Neural progenitor cell (in vitro differentiated cells): ENCODE measurements at regions not wholly inside any gene's neighbourhood (a gene's known extent, or its start where the extent isn't known, plus 50 kb on each side); places are given as distances from the start of the nearest gene placed in this dataset.
A peak's percentile ranks its signal among the peaks of the same experiment; 100 is the strongest.

Experiments used
- DNase-seq: peaks from one replicate; pipeline ENCODE4 v3.0.0-alpha.2; 2016; ENCODE audit warnings: low spot score
- H2AFZ ChIP-seq: fragments of 200-600 bp; sonication (generic); replicated peaks from 2 replicates; pipeline ENCODE4 v1.6.1; 2016; ENCODE audit warnings: antibody characterized with exemption
- H3F3A ChIP-seq: fragments of 200-600 bp; sonication (generic); 2 replicates; pipeline ENCODE4 v1.6.1; 2016; ENCODE audit warnings: antibody characterized with exemption, low read depth
- H3K27ac ChIP-seq: fragments of 200-600 bp; sonication (generic); 2 replicates; pipeline ENCODE4 v1.5.1; 2016; ENCODE audit warnings: mild to moderate bottlenecking
- H3K27me3 ChIP-seq: fragments of 200-600 bp; sonication (generic); 2 replicates; pipeline ENCODE4 v1.6.1; 2016; ENCODE audit warnings: mild to moderate bottlenecking, moderate library complexity
- H3K36me3 ChIP-seq: fragments of 200-600 bp; sonication (generic); 2 replicates; pipeline ENCODE4 v1.5.1; 2016
- H3K4me1 ChIP-seq: fragments of 200-600 bp; sonication (generic); 2 replicates; pipeline ENCODE4 v1.6.1; 2016; ENCODE audit warnings: mixed run types
- H3K4me2 ChIP-seq: fragments of 200-600 bp; sonication (generic); 2 replicates; pipeline ENCODE4 v1.6.1; 2016
- H3K4me3 ChIP-seq: fragments of 200-600 bp; sonication (generic); 2 replicates; pipeline ENCODE4 v1.5.1; 2016
- H3K79me2 ChIP-seq: fragments of 200-600 bp; sonication (generic); 2 replicates; pipeline ENCODE4 v1.6.1; 2016; ENCODE audit warnings: low read depth
- H3K9ac ChIP-seq: fragments of 200-600 bp; sonication (generic); 2 replicates; pipeline ENCODE4 v1.6.1; 2016
- H3K9me3 ChIP-seq: fragments of 200-600 bp; sonication (generic); 2 replicates; pipeline ENCODE4 v1.5.1; 2016; ENCODE audit warnings: low read depth
- H4K20me1 ChIP-seq: fragments of 200-600 bp; sonication (generic); 2 replicates; pipeline ENCODE4 v1.6.1; 2016; ENCODE audit warnings: low read depth
- H3K27ac Mint-ChIP-seq: 3 replicates; pipeline ENCODE4 v1.8.0; 2021; ENCODE audit warnings: mixed read lengths
- H3K27me3 Mint-ChIP-seq: 2 replicates; pipeline ENCODE4 v1.8.0; 2022; ENCODE audit warnings: low read depth, mild to moderate bottlenecking, inconsistent platforms, moderate library complexity, mixed read lengths; ENCODE audit not compliant: insufficient read depth
- H3K36me3 Mint-ChIP-seq: 3 replicates; pipeline ENCODE4 v1.8.0; 2021; ENCODE audit warnings: mixed read lengths
- H3K4me1 Mint-ChIP-seq: 3 replicates; pipeline ENCODE4 v1.8.0; 2021; ENCODE audit warnings: mixed read lengths
- H3K4me3 Mint-ChIP-seq: 3 replicates; pipeline ENCODE4 v1.8.0; 2021; ENCODE audit warnings: mild to moderate bottlenecking, moderate library complexity, mixed read lengths
- H3K9me3 Mint-ChIP-seq: 3 replicates; pipeline ENCODE4 v1.8.0; 2020; ENCODE audit warnings: mixed read lengths
- EZH2 ChIP-seq: fragments of 200-600 bp; sonication (generic); IDR thresholded peaks from 2 replicates; pipeline ENCODE4 v1.6.1; 2017; ENCODE audit warnings: antibody characterized with exemption, mild to moderate bottlenecking, moderate library complexity
- EZH2phosphoT487 ChIP-seq: fragments of 200-600 bp; sonication (generic); IDR thresholded peaks from 2 replicates; pipeline ENCODE4 v1.6.1; 2017; ENCODE audit warnings: antibody characterized with exemption
- TF ChIP-seq, protein P1 (sequence below): fragments of 200-600 bp; sonication (generic); IDR thresholded peaks from 2 replicates; pipeline ENCODE4 v1.5.1; 2017; ENCODE audit warnings: antibody characterized with exemption, mild to moderate bottlenecking

DNA sequence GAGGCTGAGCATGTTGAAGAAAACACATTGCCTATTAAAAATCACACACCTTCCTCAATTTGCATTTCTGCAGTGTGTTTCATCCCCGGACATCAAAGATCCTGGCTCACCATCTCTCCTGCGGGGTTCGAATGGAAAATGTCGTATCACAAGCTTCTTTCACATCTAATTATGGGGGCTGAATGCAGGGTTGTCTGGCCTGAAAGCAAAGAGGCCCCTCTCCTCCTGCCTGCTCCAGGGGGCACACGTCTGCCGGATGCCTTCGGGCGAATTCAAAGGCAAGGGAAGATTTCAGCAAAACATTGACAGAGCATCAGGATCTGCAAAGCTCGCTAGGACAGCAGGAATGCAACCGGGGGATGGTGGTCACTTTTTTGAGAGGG, 1447.7 kb downstream of the TBC1D22A start:
- peak overlapping the region; percentile 10 for H3K4me3 Mint-ChIP-seq

DNA sequence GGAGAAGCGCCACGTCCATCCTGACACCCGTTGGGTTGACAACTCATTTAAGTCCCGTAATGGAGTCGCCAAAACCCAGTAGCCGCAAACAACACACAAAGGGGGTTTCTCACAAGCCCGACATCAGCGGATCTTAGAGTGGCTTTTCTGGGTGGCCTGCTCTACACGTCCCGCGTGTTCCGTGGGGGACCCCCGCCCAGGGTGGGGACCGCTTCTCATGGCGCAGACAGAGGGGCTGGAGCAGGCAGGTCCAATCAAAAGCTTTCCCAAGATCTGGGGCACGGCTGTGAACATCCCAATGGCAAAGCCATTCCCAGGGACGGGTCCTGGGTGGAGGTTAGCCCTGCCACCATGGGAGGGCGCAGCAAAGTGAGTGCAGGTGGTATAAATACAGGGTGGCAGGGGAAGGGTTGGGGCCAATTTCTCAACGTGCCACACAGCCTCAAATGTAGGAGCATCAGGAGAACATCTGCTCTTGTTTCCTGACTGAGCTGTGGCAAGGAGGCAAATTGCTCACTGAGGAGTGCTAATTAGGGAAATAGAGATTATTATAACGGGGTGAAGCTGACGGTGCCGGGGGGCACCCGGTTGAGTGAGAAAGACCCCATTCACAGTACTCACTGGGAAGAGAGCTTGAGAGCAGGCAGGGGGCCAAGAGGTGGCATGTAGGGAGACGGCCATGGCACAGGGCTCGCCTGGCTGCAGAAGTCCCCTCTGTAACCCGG, 1447.2 kb downstream of the TBC1D22A start:
- H3F3A ChIP-seq = no peaks in the 10 kb centered on the region
- H3K4me1 ChIP-seq = peaks cover 10% of the 10 kb centered on the region
- no peak overlapping the region for H3K4me2 ChIP-seq
- DNase-seq = no peak
- peaks cover 9% of the 10 kb centered on the region for H3K27me3 Mint-ChIP-seq
- no peaks in the 10 kb centered on the region for H3K9me3 ChIP-seq
- H3K27ac Mint-ChIP-seq = no peak overlapping the region
- H3K36me3 ChIP-seq = no peaks in the 10 kb centered on the region
- H3K4me1 Mint-ChIP-seq = peaks cover 16% of the 10 kb centered on the region
- no peaks in the 10 kb centered on the region for H3K36me3 Mint-ChIP-seq
- H2AFZ ChIP-seq = no peak overlapping the region
- H3K4me3 Mint-ChIP-seq = peak overlapping the region; percentile 63
- no peak overlapping the region for H3K27ac ChIP-seq
- no peak overlapping the region for H3K4me3 ChIP-seq
- TF ChIP-seq, protein P1, sequence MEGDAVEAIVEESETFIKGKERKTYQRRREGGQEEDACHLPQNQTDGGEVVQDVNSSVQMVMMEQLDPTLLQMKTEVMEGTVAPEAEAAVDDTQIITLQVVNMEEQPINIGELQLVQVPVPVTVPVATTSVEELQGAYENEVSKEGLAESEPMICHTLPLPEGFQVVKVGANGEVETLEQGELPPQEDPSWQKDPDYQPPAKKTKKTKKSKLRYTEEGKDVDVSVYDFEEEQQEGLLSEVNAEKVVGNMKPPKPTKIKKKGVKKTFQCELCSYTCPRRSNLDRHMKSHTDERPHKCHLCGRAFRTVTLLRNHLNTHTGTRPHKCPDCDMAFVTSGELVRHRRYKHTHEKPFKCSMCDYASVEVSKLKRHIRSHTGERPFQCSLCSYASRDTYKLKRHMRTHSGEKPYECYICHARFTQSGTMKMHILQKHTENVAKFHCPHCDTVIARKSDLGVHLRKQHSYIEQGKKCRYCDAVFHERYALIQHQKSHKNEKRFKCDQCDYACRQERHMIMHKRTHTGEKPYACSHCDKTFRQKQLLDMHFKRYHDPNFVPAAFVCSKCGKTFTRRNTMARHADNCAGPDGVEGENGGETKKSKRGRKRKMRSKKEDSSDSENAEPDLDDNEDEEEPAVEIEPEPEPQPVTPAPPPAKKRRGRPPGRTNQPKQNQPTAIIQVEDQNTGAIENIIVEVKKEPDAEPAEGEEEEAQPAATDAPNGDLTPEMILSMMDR = no peak
- TF ChIP-seq EZH2phosphoT487 (no peak), EZH2 (no peak)
- H4K20me1 ChIP-seq = no peaks in the 10 kb centered on the region
- no peaks in the 10 kb centered on the region for H3K79me2 ChIP-seq
- H3K9me3 Mint-ChIP-seq = peaks cover 2% of the 10 kb centered on the region
- H3K27me3 ChIP-seq = no peaks in the 10 kb centered on the region
- no peak overlapping the region for H3K9ac ChIP-seq

More for the DNA sequence above, 1447.7 kb downstream of the TBC1D22A start:
- H3K36me3 ChIP-seq = no peaks in the 10 kb centered on the region
- H2AFZ ChIP-seq = peak overlapping the region; percentile 26
- peak; percentile 47 for DNase-seq
- Mint-ChIP-seq H3K9me3 (peaks cover 3% of the 10 kb centered on the region), H3K27ac (peak overlapping the region; percentile 32), H3K27me3 (peaks cover 10% of the 10 kb centered on the region), H3K36me3 (no peaks in the 10 kb centered on the region), H3K4me1 (peaks cover 16% of the 10 kb centered on the region)
- H3K9me3 ChIP-seq = no peaks in the 10 kb centered on the region
- no peak overlapping the region for H3K27ac ChIP-seq
- no peaks in the 10 kb centered on the region for H4K20me1 ChIP-seq
- TF ChIP-seq EZH2 = no peak
- TF ChIP-seq, protein P1 = peak; percentile 12
- no peak overlapping the region for H3K9ac ChIP-seq
- H3F3A ChIP-seq = no peaks in the 10 kb centered on the region
- H3K4me2 ChIP-seq = peak overlapping the region; percentile 18
- H3K4me3 ChIP-seq = no peak overlapping the region
- H3K27me3 ChIP-seq = no peaks in the 10 kb centered on the region
- peaks cover 14% of the 10 kb centered on the region for H3K4me1 ChIP-seq
- H3K79me2 ChIP-seq = no peaks in the 10 kb centered on the region

DNA sequence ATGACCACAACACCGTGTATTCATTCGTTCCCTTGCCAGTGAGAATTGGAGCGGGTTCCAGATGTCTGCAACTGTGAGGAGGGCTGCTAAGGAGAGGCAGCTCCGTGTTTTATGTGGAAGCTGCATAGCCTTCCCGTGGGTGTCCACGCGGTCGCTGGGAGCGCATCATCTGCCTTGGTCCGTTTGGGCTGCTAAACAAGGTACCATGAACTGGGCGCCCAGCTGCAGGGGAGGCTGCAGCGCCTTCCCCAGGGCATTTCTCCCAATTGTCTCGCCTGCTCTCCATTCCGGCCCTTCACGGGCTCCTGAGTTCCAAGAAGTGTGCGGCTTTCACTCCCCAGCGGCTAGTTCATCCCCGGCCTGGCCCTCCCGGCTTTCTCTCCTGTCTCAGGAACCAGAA, 1446.4 kb downstream of the TBC1D22A start:
- H3K36me3 Mint-ChIP-seq = no peaks in the 10 kb centered on the region
- H3K4me1 Mint-ChIP-seq = peaks cover 16% of the 10 kb centered on the region
- no peak overlapping the region for H3K4me3 ChIP-seq
- no peak overlapping the region for H3K4me2 ChIP-seq
- no peaks in the 10 kb centered on the region for H3K79me2 ChIP-seq
- H3K27me3 ChIP-seq = no peaks in the 10 kb centered on the region
- H3K36me3 ChIP-seq = no peaks in the 10 kb centered on the region
- no peak overlapping the region for H2AFZ ChIP-seq
- no peaks in the 10 kb centered on the region for H3K9me3 ChIP-seq
- no peak for TF ChIP-seq EZH2
- TF ChIP-seq, protein P1 = no peak
- no peaks in the 10 kb centered on the region for H4K20me1 ChIP-seq
- H3K27ac Mint-ChIP-seq = no peak overlapping the region
- no peaks in the 10 kb centered on the region for H3K9me3 Mint-ChIP-seq
- no peak overlapping the region for H3K27ac ChIP-seq
- DNase-seq = no peak
- H3K9ac ChIP-seq = no peak overlapping the region
- H3K4me3 Mint-ChIP-seq = no peak overlapping the region
- peaks cover 5% of the 10 kb centered on the region for H3K27me3 Mint-ChIP-seq
- H3K4me1 ChIP-seq = peaks cover 10% of the 10 kb centered on the region
- H3F3A ChIP-seq = no peaks in the 10 kb centered on the region
